ENCODE measurements at regions not wholly inside any gene's neighbourhood (a gene's known extent, or its start where the extent isn't known, plus 50 kb on each side); places are given as distances from the start of the nearest gene placed in this dataset.

- TF ChIP-seq TAF1 (IDR thresholded peaks at IDR 0.05; ENCODE audit: borderline replicate concordance, low read depth, low read length) (no peak), BHLHE40 (IDR thresholded peaks at IDR 0.05; ENCODE audit: borderline replicate concordance in 1 of 2, low read depth in 2 of 2, low read length in 1 of 2) (no peak), CEBPB (IDR thresholded peaks at IDR 0.05; ENCODE audit: borderline replicate concordance in 1 of 2, low read depth in 2 of 2, low read length in 2 of 2) (no peak), ELK1 (IDR thresholded peaks at IDR 0.05; ENCODE audit: low read depth, low read length) (no peak), POLR2A (IDR thresholded peaks at IDR 0.05; ENCODE audit: low read depth, low read length) (no peak), MYC (IDR thresholded peaks at IDR 0.05; ENCODE audit: insufficient read depth, insufficient read length, insufficient replicate concordance, low read length, severe bottlenecking) (no peak)
Measured at GRCh38 chr5:168022446-168023169, 268.8 kb upstream of the WWC1 start.

All from GM12878 (cell line).